ENCODE measurements at regions not wholly inside any gene's neighbourhood (a gene's known extent, or its start where the extent isn't known, plus 50 kb on each side); places are given as distances from the start of the nearest gene placed in this dataset.

DNA sequence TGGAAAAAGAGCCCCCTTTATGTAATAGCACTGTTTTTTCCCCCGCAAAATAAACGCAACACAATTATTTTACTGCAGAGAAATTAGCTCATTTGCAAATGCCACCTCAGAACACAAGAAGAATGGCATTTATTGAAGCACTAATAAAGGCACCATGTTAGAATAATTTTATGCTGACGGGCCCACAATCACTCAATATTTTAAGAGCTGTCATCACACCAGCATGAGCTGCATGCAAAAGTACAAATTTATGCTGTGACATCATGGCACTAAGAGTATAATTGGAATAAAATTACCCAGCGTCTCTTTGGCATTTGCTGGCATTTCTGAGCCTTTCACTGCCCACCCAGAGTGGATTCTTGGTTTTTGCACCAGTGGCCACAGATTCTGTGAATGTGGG is 364.6 kb downstream of the TLE4 start:
- DNase-seq (ENCODE audit: low read depth), result no peak

GRCh38 chr9:79929285-79929684 is 357.5 kb downstream of the TLE4 start:
- DNase-seq (ENCODE audit: low read depth), result no peak

- DNase-seq (ENCODE audit: low read depth), result no peak
These were observed 357.0 kb downstream of the TLE4 start for GRCh38 chr9:79928661-79929223.

GRCh38 chr9:79925326-79925725 is 353.6 kb downstream of the TLE4 start:
- DNase-seq (ENCODE audit: low read depth), result no peak

DNA sequence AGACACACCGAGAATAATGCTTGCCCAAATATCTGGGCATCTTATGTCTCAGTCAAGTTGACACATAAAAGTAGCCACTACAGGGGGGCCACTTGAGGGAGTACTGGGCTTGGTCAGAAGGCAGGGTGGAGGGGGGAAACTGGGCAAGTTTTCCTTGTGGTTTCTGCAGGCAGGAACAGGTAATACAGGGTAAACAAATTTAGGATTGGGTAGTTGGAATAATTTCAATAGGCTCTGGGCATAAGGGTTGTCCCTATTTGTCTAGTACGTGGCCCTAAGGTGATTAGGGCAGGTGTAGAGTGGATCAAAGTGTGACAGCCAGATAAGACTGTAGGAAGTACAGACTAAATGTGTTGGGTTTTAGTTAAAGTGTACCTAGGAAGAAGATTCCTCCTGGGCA is 353.1 kb downstream of the TLE4 start:
- DNase-seq (ENCODE audit: low read depth), result no peak

GRCh38 chr9:79917421-79917820 is 345.7 kb downstream of the TLE4 start:
- no peak for DNase-seq (ENCODE audit: low read depth)

DNA sequence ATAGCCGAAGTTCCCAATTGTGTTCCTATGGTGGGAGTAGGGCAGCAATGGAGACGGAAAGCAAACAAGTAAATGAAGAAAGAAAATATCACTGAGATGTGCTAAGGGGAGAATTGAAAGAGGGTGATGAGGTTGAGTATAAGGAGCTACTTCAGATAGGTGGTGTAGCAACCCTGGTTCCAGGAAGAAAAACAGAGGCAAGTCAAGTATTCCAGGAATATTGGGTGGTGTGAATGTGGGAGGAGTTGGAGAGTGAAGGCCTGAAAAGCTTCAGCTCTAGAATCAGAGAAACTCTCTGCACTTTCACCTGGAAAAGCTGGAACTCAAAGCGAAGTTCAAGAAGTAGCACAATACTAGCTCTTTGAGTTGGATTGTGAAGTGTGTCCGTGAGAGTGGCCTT is 342.1 kb downstream of the TLE4 start:
- no peak for DNase-seq (ENCODE audit: low read depth)

- DNase-seq (ENCODE audit: low read depth), result no peak
These were observed 340.7 kb downstream of the TLE4 start for GRCh38 chr9:79912318-79913070.

GRCh38 chr9:79911724-79912123 is 340.0 kb downstream of the TLE4 start:
- DNase-seq (ENCODE audit: low read depth), result no peak

DNA sequence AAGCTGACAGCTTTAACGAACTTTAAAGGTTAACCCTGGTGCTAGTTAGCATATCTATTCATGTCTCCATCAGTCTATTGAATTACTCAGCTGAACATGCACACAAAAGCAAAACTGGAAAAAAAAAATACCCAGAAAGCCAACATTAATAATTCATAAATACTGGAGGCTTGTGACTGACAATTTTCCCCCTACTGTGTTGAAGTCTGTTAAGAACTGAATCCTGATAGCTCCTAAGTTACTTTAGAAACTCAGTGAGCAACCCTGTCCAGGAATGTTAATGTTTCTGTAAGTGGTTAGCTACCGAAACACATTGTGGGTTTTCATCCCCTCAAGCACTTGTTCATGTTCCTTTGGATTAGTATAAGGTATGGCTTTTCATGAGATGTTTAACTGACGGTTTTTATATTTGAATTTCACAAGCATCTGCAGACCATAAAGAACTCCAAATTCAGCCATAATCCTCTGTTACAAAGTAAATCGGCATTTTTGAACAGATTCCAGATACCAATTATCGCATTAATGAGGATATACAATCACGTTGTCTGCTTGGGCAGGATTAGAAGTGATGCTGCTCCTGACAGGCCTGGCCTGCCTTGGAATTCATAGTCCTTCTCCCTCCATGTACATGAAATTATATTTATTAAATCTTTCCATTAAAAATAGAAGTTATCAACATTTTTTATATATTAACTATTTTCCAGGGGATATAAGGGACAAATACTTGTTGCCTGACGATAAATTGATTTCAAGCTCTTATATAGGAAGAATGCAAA is 331.2 kb downstream of the TLE4 start:
- no peak for DNase-seq (ENCODE audit: low read depth)

- no peak for DNase-seq (ENCODE audit: low read depth)
These were observed 329.0 kb downstream of the TLE4 start for GRCh38 chr9:79900754-79901153.

- DNase-seq (ENCODE audit: low read depth), result no peak
These were observed 324.7 kb downstream of the TLE4 start for GRCh38 chr9:79896390-79896980.

- DNase-seq (ENCODE audit: low read depth), result no peak
These were observed 323.5 kb downstream of the TLE4 start for GRCh38 chr9:79895232-79895631.

DNA sequence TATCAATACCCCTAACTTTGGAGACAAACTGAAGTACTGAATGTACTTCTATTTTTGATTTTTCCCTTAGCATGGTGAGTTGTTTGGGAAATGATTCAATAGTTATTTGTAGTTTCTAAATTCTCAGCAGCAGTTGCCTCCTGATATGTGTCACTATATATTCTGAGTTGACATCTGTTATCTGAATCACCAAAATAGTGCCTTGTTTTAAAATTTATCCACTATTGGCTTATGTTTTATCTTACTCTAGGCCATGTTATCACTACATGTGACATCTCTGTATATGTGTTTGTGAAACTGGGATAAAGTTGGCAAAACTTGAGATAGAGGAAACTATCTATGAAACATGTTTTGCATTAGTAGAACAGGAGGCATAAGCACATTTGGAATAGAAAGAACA is 317.6 kb downstream of the TLE4 start:
- DNase-seq (ENCODE audit: low read depth), result no peak

- DNase-seq (ENCODE audit: low read depth), result no peak
These were observed 313.5 kb downstream of the TLE4 start for GRCh38 chr9:79885093-79885857.

GRCh38 chr9:79884546-79884945 is 312.8 kb downstream of the TLE4 start:
- DNase-seq (ENCODE audit: low read depth), result no peak

GRCh38 chr9:79883073-79883645 is 311.4 kb downstream of the TLE4 start:
- no peak for DNase-seq (ENCODE audit: low read depth)

GRCh38 chr9:79880626-79881025 is 308.9 kb downstream of the TLE4 start:
- DNase-seq (ENCODE audit: low read depth), result no peak

GRCh38 chr9:79877943-79878602 is 306.3 kb downstream of the TLE4 start:
- no peak for DNase-seq (ENCODE audit: low read depth)

- DNase-seq (ENCODE audit: low read depth), result no peak
These were observed 296.9 kb downstream of the TLE4 start for GRCh38 chr9:79868567-79869189.
